Nucleus accumbens (tissue), 56 donors: ENCODE measurements at regions not wholly inside any gene's neighbourhood (a gene's known extent, or its start where the extent isn't known, plus 50 kb on each side); places are given as distances from the start of the nearest gene placed in this dataset.
A peak's percentile ranks its signal among the peaks of the same experiment; 100 is the strongest.
"Not testable (repeated sequence)": the region's sequence is repeated elsewhere in the genome, so short reads cannot be mapped to it uniquely, and the experiment has no call there.

Experiments used
- DNase-seq, 56 donors: peaks; one replicate each; lab custom pipeline; 2025; lab: John Stamatoyannopoulos, UW

DNA sequence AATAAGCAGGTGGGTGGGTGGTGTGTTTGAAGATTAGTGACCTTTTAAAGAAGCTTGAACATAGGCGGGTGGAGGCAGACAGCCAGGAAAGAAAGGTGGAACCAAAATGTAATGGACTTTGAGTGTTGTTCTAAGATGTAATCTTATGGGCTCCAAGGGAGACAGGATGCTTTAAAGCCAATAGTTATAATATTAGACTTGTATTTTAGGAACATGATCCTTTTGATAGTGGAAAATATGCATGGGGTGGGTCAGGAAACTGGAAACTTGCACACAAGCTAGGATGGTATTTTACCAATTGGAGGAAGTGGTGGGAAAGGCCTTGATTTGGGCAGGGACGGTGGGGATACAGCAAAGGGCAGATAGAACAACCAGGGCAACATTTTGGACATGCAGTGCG lies 151.8 kb upstream of the PDE7B start:
- DNase-seq = no peak

DNA sequence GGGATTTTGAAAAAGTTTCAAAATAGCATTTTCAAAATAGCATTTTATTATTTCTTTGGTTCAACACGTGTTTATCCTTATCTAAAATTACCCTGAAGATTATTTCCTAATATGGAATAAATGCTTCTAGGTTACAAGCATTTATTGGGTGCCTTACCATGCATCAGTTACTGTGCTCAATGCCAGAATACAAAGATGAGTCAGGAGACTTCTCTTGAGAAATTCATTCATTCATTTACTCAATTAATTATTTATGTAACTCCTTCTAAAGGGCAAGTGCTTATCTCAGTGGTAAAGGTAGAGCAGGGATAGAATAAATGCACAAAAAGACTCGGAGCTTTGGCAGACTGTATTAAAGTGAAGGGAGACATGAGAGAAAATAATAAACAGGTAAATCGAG lies 150.1 kb upstream of the PDE7B start:
- DNase-seq = no peak

DNA sequence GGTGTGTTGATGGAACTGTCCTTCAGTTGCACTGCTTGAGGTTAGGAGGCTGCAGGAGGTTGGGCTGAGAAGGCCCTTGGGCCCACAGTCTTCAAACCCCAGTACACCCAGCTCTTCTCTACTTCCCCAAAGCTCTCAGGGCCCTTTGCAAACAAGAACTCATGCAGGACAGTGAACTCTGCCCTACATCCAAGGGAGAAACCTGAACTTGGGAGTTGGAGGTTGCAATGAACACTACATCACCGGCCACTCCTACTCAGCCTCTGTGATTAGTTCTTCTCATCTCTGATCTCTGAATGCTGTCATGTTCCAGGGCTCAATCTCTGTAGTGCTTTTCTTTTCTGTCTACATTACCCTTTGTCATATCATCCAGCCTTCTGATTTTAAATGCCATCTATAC lies 148.5 kb upstream of the PDE7B start:
- DNase-seq = no peak

DNA sequence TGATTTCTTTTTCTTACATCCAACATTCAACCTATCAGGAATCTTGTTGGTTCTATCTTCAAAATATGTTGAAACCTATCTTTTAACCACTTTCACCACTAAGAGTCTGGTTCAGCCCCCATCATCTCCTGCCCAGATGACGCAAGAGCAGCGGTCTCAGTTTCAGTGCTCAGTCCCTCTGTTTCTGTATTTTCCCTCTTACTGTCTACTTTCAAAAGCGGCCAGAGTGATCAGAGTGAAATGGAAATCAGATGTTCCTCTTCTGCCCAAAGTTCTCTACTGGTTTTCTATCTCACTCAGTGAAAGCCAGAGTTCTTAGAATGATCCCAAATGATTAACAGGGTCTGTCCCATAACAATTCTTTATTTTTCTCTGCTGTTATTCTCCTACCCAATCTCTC lies 147.9 kb upstream of the PDE7B start:
- no peak for DNase-seq

DNA sequence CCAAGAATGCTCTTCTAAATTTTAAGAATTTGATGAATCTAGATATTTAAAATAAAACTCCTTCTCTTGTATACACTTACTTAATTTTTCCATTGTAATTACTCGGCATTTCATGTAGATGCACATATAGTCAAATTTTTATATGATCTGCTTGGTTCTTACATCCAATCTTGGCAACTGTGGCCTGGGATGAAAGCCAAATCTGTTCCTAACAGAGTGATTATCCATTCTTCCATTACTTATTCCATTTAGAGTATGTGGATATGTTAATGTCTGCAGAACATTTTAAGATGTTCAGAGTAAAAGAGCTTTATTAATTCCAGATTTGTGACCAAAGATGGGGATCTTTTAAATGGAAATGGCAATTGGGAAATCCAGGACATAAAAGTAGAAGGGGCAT lies 144.1 kb upstream of the PDE7B start:
- no peak for DNase-seq

DNA sequence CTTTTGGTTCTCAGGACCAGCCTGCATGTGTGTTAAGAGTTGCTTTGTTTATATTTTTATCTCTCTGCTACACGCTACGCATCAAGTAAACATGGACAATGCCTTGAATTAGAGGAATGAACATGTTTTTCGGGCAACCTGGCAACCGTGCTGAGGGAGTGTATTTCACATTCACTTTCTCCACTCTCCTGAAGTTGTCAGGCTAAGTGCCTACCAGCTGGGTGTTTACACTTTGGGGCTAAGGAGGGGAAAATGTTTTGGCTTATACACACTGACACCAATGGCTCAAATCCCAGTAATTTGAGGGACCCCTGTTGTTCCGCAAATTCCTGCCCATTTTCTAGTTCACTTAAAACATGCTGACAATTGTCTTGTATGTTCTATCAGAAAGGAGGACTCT lies 141.5 kb upstream of the PDE7B start:
- DNase-seq = peak in 1 of 56 donors; percentile 1

DNA sequence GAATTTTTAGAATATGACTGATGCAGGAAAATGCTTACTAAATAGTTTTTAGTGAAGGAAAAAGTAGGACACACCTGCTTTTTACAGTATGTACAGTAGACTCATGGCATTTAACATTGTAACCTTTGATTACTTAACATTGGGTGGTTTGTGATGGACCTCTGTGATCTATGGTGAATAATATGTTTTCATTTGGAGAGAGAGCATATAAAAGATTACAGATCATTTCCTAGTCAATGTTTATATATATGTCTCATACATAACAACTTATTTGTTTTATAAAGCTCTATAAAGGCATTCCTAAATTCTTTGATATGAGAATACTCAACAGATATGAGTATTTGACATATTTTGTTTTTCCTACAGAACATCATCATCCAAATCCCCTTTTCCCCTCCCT lies 129.3 kb upstream of the PDE7B start:
- no peak for DNase-seq

DNA sequence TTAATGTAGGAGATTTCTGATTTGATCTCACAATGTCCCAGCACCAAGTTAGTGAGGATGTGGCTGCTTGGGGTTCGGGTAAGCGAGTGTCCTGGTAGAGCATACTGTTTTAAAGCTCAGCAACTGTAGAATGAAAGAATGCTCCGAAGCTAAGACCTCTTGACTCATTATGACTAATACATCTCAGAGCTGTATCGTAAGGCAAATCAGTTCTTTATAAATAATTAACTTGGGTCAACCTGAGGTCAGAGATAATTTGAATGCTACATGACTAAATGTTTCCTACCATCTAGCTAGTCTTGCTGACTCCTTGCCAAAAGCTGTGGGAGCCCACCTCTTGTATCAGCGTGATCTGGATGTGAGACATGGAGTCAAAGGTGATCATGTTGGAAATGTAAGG lies 128.8 kb upstream of the PDE7B start:
- peak in 2 of 56 donors; percentile 0 to 2 for DNase-seq

DNA sequence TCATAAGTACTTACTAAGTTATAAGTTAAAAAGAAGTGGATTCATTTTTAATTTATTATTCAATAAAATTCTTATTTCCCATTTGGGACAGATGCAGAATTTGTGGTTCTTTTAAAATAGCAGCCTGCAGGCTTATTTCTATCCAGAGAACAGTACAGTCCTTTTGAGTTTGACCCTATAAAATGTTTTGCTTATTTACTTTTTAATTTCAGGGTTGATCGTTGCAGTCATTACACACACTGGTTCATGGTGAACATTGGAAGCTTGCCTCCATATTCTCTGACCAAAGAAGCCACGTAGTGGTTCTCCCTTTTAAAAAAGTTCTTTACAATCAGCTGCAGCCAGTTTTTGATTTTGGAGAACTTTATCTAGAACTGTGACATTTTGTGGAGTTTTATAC lies 122.9 kb upstream of the PDE7B start:
- DNase-seq = no peak

DNA sequence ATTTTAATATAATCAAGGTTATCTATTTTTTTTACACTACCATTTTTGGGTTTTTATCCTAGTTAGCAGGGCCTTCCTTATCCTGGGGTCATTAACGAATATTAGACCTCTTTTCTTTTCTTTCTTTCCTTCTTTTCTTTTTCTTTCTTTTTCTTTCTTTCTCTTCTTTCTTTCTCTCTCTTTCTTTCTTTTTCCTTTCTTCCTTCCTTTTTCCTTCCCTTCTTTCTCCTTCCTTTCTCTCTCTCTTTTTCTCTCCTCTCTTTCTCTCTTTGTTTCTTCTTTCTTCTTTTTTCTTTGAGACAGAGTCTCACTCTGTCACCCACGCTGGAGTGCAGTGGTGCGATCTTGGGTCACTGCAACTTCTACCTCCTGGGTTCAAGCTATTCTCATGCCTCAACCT lies 120.4 kb upstream of the PDE7B start:
- DNase-seq = no peak

DNA sequence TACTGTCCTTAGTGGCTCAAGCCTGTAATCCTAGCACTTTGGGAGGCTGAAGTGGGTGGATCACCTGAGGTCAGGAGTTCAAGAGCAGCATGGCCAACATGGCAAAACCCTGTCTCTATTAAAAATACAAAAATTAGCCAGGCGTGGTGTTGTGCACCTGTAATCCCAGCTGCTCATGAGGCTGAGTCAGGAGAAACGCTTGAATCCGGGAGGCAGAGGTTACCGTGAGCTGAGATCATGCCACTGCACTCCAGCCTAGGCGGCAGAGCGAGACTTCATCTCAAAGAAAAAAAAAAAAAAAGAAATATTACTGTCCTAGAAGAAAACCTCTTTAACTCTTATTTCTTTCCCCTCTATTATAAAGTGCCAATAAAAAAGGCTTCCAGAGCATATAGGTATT lies 115.2 kb upstream of the PDE7B start:
- DNase-seq = not testable (repeated sequence)

DNA sequence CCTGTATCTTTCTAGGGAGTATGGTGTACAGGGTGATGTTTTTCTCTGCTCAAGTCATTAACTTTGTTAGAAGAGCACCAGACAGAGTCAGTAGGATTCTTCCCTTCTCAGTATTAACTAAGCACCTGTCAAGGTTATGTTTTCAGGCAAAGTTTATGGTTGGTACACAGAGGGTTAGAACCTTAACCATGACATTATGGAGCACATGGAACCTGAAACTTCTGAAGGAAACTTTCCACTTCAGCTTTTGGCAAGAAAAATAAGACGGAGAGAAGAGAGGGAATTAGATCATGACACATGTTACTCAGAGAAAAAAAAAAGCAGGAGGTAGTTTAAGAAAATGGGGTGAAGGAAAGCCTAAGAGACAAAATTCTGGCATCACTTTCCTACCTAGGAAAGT lies 112.9 kb upstream of the PDE7B start:
- DNase-seq = no peak

DNA sequence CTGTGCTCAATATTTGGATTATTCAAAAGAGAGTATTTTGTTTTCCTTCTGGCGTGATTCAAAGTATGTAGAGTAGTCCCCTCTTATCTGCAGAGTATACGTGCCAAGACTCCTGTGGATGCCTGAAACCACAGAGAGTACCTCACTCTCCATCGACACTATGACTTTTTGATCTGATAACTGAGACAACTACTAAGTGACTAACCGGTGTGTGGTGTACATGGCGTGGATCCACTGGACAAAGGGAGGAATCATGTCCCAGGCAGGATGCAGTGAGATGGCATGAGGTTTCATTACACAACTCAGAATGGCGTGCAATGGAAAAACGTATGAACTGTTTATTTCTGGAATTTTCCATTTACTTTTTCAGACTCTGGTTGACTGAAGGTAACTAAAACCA lies 112.2 kb upstream of the PDE7B start:
- DNase-seq = no peak

DNA sequence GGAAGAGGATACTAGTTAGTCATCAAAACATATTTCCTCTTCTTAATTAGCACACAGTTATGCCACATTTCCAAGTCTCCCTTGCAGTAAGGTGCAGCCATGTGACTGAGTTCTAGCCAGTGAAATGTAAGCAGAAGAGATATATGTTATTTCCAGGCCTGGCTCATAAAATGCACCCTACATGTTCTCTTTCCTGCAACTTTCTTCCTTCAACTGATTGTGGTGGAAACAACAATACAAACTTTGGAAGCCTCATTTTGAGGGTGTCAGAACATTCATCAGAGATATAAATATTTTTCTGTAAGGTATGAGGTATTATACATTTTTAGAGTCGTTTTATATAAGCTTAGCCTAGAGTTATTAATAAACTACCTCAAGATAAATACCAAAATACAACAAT lies 110.9 kb upstream of the PDE7B start:
- DNase-seq = no peak

DNA sequence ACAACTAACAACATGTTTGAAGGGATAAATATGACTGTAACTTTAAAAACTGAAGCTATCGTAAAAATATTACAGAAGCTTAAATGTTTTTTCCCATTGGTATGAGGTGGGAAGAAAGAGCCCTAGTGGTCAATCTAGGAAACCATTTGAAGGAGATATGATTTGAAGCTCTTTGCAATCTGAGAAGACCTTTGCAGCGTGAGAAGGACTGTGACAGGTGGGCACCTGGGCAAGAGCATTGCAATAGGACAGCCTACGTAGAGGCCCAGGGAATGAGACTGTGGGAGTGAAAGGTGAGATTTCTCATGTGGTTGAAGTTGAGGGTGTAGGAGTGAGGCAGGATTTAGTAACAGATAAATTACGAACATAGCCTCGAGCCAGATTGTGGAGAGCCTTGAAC lies 108.0 kb upstream of the PDE7B start:
- no peak for DNase-seq

DNA sequence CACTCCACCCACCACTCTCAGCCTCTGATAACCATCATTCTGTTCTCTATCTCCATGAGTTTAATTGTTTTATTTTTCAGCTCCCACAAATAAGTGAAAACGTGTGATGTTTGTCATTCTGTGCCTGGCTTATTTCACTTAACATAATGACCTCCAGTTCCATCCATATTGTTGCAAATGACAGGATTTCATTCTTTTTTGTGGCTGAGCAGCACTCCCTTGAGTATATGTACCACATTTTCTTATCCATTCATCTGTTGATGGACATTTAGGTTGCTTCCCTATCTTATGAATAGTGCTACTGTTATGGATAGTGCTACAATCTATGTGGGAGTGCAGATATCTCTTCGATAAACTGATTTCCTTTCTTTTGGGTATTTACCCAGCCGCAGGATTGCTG lies 103.3 kb upstream of the PDE7B start:
- DNase-seq = no peak

DNA sequence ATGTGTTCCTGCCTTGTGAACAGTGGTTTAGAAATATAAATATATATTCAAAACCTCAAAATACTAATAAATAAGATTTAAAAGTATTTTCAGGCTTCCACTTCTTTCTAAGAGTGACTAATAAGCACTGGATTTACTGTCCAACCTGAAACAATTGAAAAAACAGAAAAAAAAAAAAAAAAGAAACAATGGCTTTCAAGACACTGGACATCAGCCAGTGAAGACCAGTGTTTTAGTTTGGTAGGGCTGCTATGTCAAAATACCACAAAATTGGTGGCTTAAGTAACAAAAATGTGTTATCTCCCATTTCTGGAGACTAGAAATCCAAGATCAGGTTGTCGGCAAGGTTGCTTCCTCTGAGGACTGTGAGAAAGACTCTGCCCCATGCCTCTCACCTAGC lies 101.4 kb upstream of the PDE7B start:
- no peak for DNase-seq

DNA sequence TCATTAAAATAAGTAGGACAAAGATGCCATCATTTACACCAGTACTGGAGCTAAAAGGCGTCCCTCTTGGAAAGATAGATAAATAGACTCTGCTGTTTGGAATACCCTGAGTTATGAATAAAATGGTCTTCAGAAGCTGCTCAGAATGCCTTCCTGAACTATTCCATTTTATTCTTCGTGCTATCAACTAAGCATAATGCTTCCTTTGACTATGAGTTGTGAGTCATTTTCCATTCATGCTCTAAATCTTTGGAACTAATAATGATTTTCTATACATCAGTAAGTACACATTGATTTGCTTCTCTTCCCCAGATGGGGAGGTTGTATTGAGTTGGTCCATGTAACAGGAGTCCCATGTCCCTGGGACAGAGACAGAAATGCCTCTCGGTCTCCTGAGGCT lies 98.3 kb upstream of the PDE7B start:
- no peak for DNase-seq

DNA sequence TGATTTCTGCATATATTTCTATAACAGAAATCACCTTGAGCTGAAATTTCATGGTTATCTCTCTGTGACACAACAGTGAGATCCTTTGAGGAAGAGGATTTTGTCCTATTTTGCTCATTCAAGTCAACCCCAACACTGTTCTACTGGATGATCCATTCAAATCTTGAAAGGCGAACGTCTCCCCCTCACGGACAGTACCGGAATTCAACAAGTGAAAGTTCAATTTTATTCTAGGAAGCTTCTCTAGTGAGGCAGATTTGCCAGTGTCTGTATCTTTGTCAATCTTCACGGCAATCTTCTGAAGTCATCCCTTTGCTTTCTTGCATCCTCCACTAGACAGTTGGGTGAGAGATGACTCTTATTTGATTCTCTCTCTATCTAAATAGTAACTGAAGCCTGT lies 91.7 kb upstream of the PDE7B start:
- DNase-seq = no peak

DNA sequence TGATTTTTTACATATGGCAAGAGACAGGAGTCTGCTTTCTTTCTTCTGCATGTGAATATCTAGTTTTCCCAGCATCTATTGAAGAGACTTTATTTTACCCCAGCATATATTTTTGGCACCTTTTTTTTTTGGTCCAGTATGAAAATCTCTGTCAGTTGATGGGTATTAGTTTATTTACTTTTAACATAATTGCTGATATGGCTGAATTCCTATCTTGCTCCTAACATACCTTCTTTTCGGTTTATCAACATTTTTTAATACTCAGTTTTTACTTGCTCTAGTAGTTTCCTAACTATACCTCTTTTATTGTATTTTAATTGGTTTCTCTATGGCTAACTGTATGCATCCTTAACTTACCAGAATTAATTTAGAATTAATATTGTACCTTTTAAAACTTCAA lies 77.5 kb upstream of the PDE7B start:
- no peak for DNase-seq

DNA sequence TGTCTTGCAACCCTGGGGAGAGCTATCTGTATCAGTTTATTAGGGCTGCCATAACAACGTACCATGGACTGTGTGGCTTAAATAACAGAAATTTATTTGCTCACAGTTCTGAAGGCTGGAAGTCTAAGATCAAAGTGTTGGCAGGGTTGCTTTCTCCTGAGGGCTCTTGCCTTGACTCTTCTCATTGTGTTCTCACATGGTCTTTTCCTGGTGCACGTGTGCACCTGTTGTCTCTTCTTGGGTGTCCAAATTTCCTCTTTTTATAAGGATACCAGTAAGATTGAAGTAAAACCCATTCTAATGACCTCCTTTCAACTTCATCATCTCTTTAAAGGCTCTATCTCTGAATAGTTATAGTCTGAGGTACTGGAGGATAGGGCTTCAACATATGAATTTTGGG lies 72.3 kb upstream of the PDE7B start:
- DNase-seq = no peak

DNA sequence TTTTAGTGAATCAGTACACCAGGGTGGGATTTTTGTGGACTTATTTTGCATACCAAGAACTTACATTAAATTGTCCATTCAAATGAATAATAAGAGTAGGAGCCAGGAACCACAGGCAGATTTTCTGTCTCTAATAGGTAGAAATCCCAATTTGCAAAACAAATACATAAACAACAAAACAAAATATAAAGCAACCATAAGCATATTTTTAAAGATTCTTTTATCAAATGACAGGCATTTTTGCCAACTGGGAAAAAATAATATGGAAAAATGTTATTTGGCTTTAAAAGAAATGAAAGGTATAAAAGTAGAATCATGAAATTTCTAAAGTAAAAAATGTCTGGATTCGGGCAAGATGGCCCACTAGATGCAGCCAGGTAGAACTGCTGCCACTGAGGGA lies 71.2 kb upstream of the PDE7B start:
- DNase-seq = no peak

DNA sequence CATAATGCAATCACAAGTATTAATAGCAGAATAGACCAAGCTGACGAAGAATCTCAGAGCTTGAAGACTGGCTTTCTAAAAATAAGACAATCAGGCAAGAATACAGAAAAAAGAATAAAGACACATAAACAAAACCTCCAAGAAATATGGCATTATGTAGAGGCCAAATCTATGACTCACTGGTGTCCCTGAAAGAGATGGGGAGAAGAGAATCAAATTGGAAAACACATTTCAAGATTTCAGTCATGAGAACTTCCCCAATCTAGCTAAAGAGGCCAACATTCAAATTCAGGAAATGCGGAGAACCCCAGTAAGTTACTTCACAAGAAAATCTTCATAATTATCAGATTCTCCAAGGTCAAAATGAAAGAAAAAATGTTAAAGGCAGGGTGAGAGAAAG lies 69.0 kb upstream of the PDE7B start:
- DNase-seq = no peak

DNA sequence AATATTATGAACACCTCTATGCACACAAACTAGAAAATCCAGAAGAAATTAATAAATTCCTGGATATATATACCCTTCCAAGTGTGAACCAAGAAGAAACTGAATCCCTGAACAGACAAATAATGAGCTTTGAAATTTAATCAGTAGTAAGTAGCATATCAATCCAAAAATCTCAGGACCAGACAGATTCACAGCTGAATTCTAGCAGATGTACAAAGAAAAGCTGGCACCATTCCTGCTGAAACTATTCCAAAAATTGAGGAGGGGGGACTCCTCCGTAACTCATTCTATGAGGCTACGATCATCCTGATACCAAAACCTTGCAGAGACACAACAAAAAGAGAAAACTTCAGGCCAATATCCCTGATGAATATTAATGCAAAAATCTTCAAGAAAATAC lies 67.0 kb upstream of the PDE7B start:
- DNase-seq = no peak
